ENCODE measurements at regions not wholly inside any gene's neighbourhood (a gene's known extent, or its start where the extent isn't known, plus 50 kb on each side); places are given as distances from the start of the nearest gene placed in this dataset.

GRCh38 chr10:121362026-121362425 is 236.2 kb downstream of the FGFR2 start:
- H3K4me2 ChIP-seq (ENCODE audit: low read length), result no peak overlapping the region
- H3K36me3 ChIP-seq (ENCODE audit: insufficient read depth, low read length), result no peaks in the 10 kb centered on the region
- no peak for TF ChIP-seq CTCF (IDR thresholded peaks at IDR 0.05; ENCODE audit: low read length)
- TF ChIP-seq EZH2 (IDR thresholded peaks at IDR 0.05; ENCODE audit: borderline replicate concordance, low read length), result no peak
- H3K4me1 ChIP-seq (ENCODE audit: insufficient read depth, low read length, severe bottlenecking), result no peaks in the 10 kb centered on the region
- H4K20me1 ChIP-seq (ENCODE audit: insufficient read depth, low read length), result no peaks in the 10 kb centered on the region
- H3K27me3 ChIP-seq (ENCODE audit: insufficient read depth, low read length), result no peaks in the 10 kb centered on the region
- H3K79me2 ChIP-seq (ENCODE audit: insufficient read depth, low read length), result no peaks in the 10 kb centered on the region
- no peaks in the 10 kb centered on the region for H3K9me3 ChIP-seq (ENCODE audit: low read length)
- H3K9ac ChIP-seq (ENCODE audit: low read length), result no peak overlapping the region
- no peaks in the 10 kb centered on the region for H3F3A ChIP-seq (ENCODE audit: insufficient read depth, low read length)
- no peak overlapping the region for H3K4me3 ChIP-seq (ENCODE audit: low read depth, low read length, poor library complexity, severe bottlenecking)
- no peaks in the 10 kb centered on the region for H3K9me2 ChIP-seq (ENCODE audit: low read depth, low read length)
- H3K27ac ChIP-seq (ENCODE audit: low read depth, low read length, poor library complexity, severe bottlenecking), result no peak overlapping the region
- no peak overlapping the region for H2AFZ ChIP-seq (ENCODE audit: low read length)

GRCh38 chr10:121365566-121365965 is 232.7 kb downstream of the FGFR2 start:
- Histone ChIP-seq H3K9ac (ENCODE audit: low read length) (no peak overlapping the region), H3K4me2 (ENCODE audit: low read length) (no peak overlapping the region), H3F3A (ENCODE audit: insufficient read depth, low read length) (no peaks in the 10 kb centered on the region), H3K36me3 (ENCODE audit: insufficient read depth, low read length) (no peaks in the 10 kb centered on the region), H3K9me2 (ENCODE audit: low read depth, low read length) (no peaks in the 10 kb centered on the region), H3K9me3 (ENCODE audit: low read length) (no peaks in the 10 kb centered on the region), H4K20me1 (ENCODE audit: insufficient read depth, low read length) (no peaks in the 10 kb centered on the region), H2AFZ (ENCODE audit: low read length) (no peak overlapping the region), H3K79me2 (ENCODE audit: insufficient read depth, low read length) (no peaks in the 10 kb centered on the region), H3K4me1 (ENCODE audit: insufficient read depth, low read length, severe bottlenecking) (no peaks in the 10 kb centered on the region), H3K4me3 (ENCODE audit: low read depth, low read length, poor library complexity, severe bottlenecking) (no peak overlapping the region), H3K27ac (ENCODE audit: low read depth, low read length, poor library complexity, severe bottlenecking) (no peak overlapping the region), H3K27me3 (ENCODE audit: insufficient read depth, low read length) (no peaks in the 10 kb centered on the region)
- no peak for TF ChIP-seq EZH2 (IDR thresholded peaks at IDR 0.05; ENCODE audit: borderline replicate concordance, low read length)
- no peak for TF ChIP-seq CTCF (IDR thresholded peaks at IDR 0.05; ENCODE audit: low read length)

DNA sequence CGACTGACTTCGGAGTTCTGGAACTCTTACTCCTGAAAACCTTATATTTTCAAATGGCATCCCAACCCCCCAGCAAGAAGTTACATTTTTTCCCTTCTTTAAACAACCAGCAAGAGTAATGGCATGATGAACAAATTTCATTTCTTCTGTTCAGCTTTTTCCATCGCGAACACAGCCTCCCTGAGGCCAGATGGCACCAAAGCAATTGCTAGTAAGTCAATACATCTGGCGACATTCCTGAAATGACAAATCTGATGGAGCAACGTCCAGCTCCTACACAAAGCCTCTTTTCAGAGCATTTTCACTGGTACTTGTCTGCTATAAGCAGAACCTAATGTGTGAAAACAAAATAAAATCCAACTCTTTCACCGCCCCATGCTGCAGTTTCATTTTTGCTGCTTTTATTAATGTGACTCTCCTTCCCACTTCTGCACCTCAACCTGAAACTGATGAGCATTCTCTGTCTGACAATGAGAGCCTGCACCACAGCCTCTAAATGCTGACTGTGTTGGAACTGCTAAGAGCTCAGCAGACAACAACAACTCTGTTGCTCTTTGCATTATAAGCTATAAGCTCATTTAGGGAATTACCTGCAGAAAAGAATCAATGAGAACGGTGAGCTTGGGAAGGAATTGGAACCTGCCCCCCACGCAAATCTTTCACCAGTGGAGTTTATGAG is 229.8 kb downstream of the FGFR2 start:
- H3K9me3 ChIP-seq (ENCODE audit: low read length), result no peaks in the 10 kb centered on the region
- H3F3A ChIP-seq (ENCODE audit: insufficient read depth, low read length), result no peaks in the 10 kb centered on the region
- H4K20me1 ChIP-seq (ENCODE audit: insufficient read depth, low read length), result no peaks in the 10 kb centered on the region
- H3K9ac ChIP-seq (ENCODE audit: low read length), result no peak overlapping the region
- no peak overlapping the region for H3K27ac ChIP-seq (ENCODE audit: low read depth, low read length, poor library complexity, severe bottlenecking)
- no peaks in the 10 kb centered on the region for H3K36me3 ChIP-seq (ENCODE audit: insufficient read depth, low read length)
- H3K27me3 ChIP-seq (ENCODE audit: insufficient read depth, low read length), result no peaks in the 10 kb centered on the region
- no peak for TF ChIP-seq CTCF (IDR thresholded peaks at IDR 0.05; ENCODE audit: low read length)
- TF ChIP-seq EZH2 (IDR thresholded peaks at IDR 0.05; ENCODE audit: borderline replicate concordance, low read length), result no peak
- H3K9me2 ChIP-seq (ENCODE audit: low read depth, low read length), result no peaks in the 10 kb centered on the region
- no peaks in the 10 kb centered on the region for H3K4me1 ChIP-seq (ENCODE audit: insufficient read depth, low read length, severe bottlenecking)
- H2AFZ ChIP-seq (ENCODE audit: low read length), result no peak overlapping the region
- H3K79me2 ChIP-seq (ENCODE audit: insufficient read depth, low read length), result no peaks in the 10 kb centered on the region
- no peak overlapping the region for H3K4me2 ChIP-seq (ENCODE audit: low read length)
- H3K4me3 ChIP-seq (ENCODE audit: low read depth, low read length, poor library complexity, severe bottlenecking), result no peak overlapping the region
